ENCODE measurements at regions not wholly inside any gene's neighbourhood (a gene's known extent, or its start where the extent isn't known, plus 50 kb on each side); places are given as distances from the start of the nearest gene placed in this dataset.

- DNase-seq (ENCODE audit: low read depth in 1 of 2, low spot score in 1 of 2) (no peak), FAIRE-seq (no peak), ATAC-seq (no peak)
- POLR2A ChIA-PET, result interaction anchor here (0.6 kb wide), 1 partner anchor 961 kb away, joined by 3 read pairs; no protein-coding TSS in a partner anchor
- Histone ChIP-seq H3K4me3 (no peak overlapping the region), H3K4me2 (peak overlapping the region; percentile 71; the same call in 1 of the 3 replicates), H3K27ac (no peak overlapping the region), H3K4me1 (peaks cover 23% of the 10 kb centered on the region), H3K9me3 (no peaks in the 10 kb centered on the region)
- TF ChIP-seq, protein P1, sequence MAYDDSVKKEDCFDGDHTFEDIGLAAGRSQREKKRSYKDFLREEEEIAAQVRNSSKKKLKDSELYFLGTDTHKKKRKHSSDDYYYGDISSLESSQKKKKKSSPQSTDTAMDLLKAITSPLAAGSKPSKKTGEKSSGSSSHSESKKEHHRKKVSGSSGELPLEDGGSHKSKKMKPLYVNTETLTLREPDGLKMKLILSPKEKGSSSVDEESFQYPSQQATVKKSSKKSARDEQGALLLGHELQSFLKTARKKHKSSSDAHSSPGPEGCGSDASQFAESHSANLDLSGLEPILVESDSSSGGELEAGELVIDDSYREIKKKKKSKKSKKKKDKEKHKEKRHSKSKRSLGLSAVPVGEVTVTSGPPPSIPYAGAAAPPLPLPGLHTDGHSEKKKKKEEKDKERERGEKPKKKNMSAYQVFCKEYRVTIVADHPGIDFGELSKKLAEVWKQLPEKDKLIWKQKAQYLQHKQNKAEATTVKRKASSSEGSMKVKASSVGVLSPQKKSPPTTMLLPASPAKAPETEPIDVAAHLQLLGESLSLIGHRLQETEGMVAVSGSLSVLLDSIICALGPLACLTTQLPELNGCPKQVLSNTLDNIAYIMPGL (CRISPR knock-in tag; IDR thresholded peaks at IDR 0.05; ENCODE audit: borderline replicate concordance), result no peak
- TF ChIP-seq PBX3 (IDR thresholded peaks at IDR 0.05) (no peak), CHD4 (IDR thresholded peaks at IDR 0.05; ENCODE audit: borderline replicate concordance) (no peak), ATOH8 (CRISPR knock-in tag; IDR thresholded peaks at IDR 0.05; ENCODE audit: low read depth) (no peak), RFX5 (IDR thresholded peaks at IDR 0.05) (no peak), EP300 (IDR thresholded peaks at IDR 0.05) (no peak), CEBPB (IDR thresholded peaks at IDR 0.05) (no peak)
- WGBS (ENCODE audit: missing lambda C conversion rate), result 76% methylated on average over 5 of the region's 5 CpGs
- CTCF ChIA-PET, result interaction anchor here (0.9 to 4.4 kb wide), 5 partner anchors 10 to 45 kb away, joined by 3 to 19 read pairs (median 5); no protein-coding TSS in a partner anchor
Observed at GRCh38 chr1:168387781-168388760, 107.4 kb downstream of the TBX19 start.

DNA sequence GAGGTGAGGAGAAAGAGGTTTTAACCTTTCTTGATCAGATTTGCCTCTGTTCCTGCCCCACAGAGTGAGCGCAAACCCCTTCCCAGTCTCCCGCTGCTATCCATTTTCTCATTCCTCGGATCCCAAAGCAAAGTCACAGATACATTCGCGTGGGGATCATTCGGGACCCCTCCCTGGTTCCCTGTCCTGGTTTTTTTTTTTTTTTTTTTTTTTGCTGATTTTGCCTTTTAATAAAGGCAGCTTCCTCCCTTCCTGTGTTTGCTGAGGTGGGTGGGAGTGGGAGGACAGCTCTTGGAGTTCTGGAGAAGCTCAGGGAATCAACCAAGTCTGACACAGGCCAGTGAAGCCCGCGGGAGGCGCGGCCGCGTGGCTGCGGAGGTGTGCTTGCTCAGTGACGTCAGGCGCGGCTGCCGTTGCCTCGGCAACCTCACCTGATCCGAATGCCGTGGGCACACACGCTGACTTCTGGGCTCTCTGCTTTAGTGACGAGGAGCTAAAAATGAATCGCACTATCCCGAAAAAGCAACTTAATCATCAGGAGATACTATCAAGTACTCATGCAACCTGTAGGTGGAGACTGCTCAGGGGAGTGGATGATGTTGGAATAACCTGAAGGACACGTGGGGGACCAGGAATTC lies 106.4 kb downstream of the TBX19 start:
- Histone ChIP-seq H3K4me3 (peak overlapping the region; percentile 34; the same call in 2 of the 3 replicates), H3K4me2 (peak overlapping the region; percentile 71), H3K27ac (peak overlapping the region; percentile 13 to 23; a peak in 2 of 6 replicates), H3K4me1 (peaks cover 13% of the 10 kb centered on the region), H3K9me3 (no peaks in the 10 kb centered on the region)
- 43% methylated on average over 25 of the region's 25 CpGs for WGBS (ENCODE audit: missing lambda C conversion rate)
- TF ChIP-seq POLR2AphosphoS2 (conservative IDR thresholded peaks at IDR 0.05; ENCODE audit: low read length), result no peak
- no peak for TF ChIP-seq ZFP36 (IDR thresholded peaks at IDR 0.05; ENCODE audit: borderline replicate concordance, partially characterized antibody)
- no peak for TF ChIP-seq RNF2 (IDR thresholded peaks at IDR 0.05; ENCODE audit: borderline replicate concordance, low read depth)
- TF ChIP-seq, protein P2, sequence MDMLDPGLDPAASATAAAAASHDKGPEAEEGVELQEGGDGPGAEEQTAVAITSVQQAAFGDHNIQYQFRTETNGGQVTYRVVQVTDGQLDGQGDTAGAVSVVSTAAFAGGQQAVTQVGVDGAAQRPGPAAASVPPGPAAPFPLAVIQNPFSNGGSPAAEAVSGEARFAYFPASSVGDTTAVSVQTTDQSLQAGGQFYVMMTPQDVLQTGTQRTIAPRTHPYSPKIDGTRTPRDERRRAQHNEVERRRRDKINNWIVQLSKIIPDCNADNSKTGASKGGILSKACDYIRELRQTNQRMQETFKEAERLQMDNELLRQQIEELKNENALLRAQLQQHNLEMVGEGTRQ (IDR thresholded peaks at IDR 0.05), result peak; percentile 18; the same call in 1 of the 2 replicates
- TF ChIP-seq ZNF302 (CRISPR knock-in tag; IDR thresholded peaks at IDR 0.05), result no peak
- TF ChIP-seq RAD21 (conservative IDR thresholded peaks at IDR 0.05 in 1 of 2, IDR thresholded peaks at IDR 0.05 in 1 of 2), result no peak
- no peak for TF ChIP-seq HOXA7 (CRISPR knock-in tag; IDR thresholded peaks at IDR 0.05)
- TF ChIP-seq EP300 (IDR thresholded peaks at IDR 0.05), result no peak
- peak; percentile 62 for TF ChIP-seq MAX (IDR thresholded peaks at IDR 0.05)
- TF ChIP-seq MYC (IDR thresholded peaks at IDR 0.05; ENCODE audit: borderline replicate concordance, low read length), result peak; percentile 37; the same call in 1 of the 2 replicates
- ChIA-PET CTCF (interaction anchor here (0.9 to 4.4 kb wide), 5 partner anchors 9 to 44 kb away, joined by 3 to 19 read pairs (median 5); no protein-coding TSS in a partner anchor), POLR2A (no interaction called here)
- ATAC-seq, result peak; percentile 79 to 82
- peak; percentile 45 to 64 for DNase-seq (ENCODE audit: low read depth in 1 of 2, low spot score in 1 of 2)
- no peak for FAIRE-seq
